ENCODE measurements at regions not wholly inside any gene's neighbourhood (a gene's known extent, or its start where the extent isn't known, plus 50 kb on each side); places are given as distances from the start of the nearest gene placed in this dataset.

DNA sequence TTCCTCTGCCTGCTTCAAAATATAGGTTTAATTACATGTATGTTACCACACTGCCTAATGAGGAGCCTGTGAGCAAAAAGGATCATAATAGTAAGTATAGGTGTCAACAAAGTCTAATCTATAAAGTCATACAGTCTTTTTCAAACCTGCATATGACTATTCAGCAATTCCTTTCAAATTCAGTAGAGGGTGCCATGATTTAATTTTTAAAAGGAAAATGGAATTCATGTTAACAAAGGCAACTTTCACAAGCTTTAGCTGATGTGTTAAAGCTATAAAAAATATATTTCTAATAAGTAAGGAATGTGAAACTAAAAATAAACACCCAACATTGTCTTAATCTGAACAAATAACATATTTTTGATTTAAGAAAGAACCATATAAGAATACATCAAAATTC lies 52.1 kb downstream of the MPP7 start:
- peak; percentile 87 for FAIRE-seq

DNA sequence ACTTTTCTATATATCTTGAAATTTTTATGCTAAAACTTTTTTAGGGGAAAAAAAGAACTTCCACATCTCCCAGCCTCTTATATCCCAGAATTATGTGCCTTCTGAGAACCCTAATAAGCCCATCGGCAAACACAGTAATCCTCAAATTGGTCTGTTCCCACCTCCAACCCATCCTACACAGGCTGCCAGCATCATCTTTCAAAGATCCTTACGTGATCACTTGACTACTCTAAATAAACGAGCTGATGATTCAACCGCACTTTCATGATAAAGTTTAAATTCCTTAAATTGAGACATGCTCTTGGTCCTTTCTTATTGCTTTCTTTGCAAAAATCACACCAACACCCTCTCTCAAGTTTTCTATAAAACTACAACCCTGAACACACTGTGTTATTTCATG lies 52.5 kb downstream of the MPP7 start:
- no peak for FAIRE-seq

GRCh38 chr10:28249512-28249911 lies 53.4 kb downstream of the MPP7 start:
- FAIRE-seq, result no peak

- no peak for FAIRE-seq
Measured at GRCh38 chr10:28248092-28248491, 54.8 kb downstream of the MPP7 start.

GRCh38 chr10:28246023-28246422 lies 56.8 kb downstream of the MPP7 start:
- FAIRE-seq, result no peak

DNA sequence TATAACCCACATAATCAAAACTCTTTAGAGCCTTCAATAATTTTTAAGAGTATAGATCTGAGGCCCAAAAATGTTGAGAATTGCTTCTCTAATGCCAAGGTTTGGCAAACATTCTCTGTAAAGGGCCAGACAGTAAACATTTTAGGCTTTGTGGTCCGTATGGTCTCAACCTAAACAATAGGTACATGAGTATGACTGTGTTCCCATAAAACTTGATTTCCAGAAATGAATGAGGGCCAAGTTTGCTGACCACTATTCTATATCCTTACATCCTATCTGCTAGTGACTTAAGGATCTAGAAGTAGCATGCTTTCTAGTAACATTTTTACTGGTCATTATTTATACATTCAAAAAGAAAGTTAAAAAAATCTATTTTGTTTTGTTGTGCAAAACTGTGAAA lies 58.9 kb downstream of the MPP7 start:
- FAIRE-seq, result no peak

GRCh38 chr10:28242555-28243204 lies 60.2 kb downstream of the MPP7 start:
- no peak for FAIRE-seq

DNA sequence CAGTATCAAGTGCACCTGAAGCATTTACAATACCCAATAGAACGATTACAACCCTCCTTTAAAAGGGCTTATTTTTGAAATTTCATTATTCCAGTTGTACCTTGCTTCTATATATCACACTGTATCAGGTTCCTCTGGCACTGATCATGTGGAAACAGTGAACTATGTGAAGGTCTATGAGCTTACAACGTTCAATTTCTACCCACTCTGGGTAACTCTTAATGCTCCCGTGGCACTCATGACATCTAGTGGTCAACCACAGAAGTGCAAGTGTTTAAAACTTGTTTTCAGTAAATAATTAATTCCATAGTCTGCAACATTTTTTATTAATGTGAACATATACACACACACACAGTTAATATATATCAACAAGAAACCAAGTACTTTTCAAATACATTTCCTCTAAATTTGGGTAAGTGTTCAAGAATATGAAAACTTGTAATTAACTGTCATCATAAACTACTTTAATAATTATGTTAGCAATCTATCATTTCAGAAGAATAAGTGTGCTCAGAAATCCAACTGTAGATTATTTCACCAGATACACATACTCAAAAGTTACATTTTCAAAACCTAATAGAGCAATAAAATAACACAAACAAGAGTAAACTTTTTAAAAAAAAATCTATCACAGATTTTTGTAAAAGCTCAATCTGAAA lies 61.0 kb downstream of the MPP7 start:
- peak; percentile 76 for FAIRE-seq

DNA sequence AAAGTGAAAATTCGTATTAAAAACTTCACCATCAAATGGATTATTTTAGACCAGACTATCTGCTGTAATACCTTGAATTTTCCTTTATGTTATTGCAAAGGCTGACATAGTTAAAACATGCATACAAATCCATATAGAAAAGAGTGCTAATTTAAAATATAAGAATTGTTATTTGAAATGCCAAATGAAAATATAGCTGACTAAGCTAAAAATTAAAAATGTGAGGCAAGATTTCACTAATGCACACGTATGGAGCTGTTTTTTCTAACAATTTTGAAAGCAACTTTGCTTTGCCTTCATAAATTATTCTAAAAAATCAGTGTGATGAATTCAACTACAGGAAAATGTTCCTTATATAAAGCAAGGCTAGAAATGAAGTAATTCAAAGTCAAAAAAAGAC lies 62.5 kb downstream of the MPP7 start:
- no peak for FAIRE-seq

DNA sequence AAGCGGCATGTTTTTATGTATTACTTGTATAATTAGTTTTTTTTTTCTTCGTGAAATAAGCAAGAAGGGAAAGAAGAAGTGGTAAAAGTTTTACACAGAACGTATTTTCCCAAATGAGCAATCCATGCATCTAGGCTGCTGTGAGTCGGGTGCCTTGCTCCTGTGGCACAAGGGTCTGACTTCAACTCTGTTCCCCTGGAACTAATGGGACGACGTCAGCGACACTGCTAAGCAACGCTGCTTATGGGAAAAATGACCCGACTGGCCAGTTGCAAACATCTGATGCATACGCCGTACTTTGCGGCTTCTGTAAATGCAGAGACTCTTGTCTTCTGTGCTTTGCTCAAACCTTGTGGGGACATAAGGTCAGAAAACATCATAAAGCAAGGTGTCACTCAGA lies 66.3 kb downstream of the MPP7 start:
- FAIRE-seq, result no peak

GRCh38 chr10:28220811-28221210 lies 82.1 kb downstream of the MPP7 start:
- FAIRE-seq, result no peak

DNA sequence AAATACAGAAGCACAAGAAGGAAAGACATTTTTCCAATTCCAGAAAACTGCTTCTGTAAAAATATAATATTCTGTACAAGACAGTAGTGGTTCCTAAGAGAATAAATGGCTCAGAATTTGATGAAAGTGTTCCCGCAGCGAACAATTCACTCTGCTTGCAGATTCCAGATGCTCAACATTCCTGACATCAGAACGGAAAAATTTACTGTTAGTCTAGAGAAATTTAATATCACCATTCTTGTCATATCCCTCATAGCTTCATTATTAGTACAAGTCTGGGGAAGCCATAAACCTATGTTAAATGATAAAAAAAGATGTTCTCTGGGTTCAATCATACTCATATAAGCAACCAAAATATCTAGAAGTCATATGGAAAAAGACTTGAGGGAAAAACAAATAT lies 83.6 kb downstream of the MPP7 start:
- no peak for FAIRE-seq

DNA sequence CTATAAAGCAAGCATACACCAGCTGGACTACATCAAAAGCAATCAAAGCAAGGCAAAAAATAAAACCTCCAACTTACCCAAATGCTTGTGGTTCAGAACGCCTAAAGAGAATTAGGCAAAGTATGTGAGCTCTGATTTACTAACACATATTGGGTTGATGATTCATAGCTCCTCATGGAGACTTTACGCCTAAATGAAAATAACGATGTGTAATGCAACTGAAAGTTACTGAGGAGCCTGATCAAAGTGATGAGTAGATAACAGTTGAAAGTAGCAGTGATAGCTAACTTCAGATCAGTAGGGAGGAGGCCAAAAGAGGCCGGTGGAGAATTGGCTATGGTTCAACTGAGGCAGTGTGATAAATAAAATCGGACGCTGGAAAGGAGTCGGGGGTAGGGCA lies 85.0 kb downstream of the MPP7 start:
- no peak for FAIRE-seq

- no peak for FAIRE-seq
Measured at GRCh38 chr10:28215930-28216329, 86.9 kb downstream of the MPP7 start.

- no peak for FAIRE-seq
Measured at GRCh38 chr10:28214219-28214618, 88.6 kb downstream of the MPP7 start.

- FAIRE-seq, result no peak
Measured at GRCh38 chr10:28211759-28212158, 91.1 kb downstream of the MPP7 start.

GRCh38 chr10:28207799-28208198 lies 95.1 kb downstream of the MPP7 start:
- no peak for FAIRE-seq

DNA sequence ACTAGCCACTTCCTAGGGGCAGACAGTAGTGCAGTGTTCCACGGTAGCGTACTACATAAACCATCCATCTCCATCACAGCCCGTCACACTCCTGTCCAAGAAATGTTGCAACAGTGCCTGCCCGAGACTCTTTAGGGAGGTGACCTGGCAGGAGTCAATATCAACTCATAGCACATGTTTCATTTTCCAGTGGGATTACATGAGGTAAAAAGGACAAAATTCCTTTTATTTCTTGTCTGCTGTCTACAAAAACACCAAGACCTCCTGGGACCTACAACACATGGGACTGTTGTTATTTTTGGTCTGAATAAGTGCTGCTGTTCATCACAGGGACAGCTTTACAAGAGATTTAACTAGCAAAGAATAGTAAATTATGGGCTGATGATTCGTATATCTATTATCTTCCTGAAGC lies 99.9 kb downstream of the MPP7 start:
- no peak for FAIRE-seq

GRCh38 chr10:28201410-28202400 lies 101.2 kb downstream of the MPP7 start:
- FAIRE-seq, result no peak

DNA sequence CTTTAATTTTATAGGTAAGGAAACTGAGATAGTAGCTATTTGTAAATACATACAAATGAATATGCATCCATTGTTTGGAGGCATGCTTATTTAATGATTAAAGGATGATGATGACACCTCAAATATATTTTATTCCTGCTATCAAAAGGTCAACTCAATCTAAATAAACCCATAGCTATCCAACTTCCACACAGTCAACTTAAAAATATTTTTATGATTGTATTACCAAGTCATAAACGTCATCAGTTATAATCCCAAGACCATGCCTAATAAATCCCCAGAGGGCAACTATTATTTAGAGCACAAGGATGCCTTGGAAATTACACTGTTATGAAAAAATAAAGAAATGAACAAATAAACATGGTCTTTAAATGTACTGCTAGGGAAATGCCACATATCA lies 102.1 kb downstream of the MPP7 start:
- no peak for FAIRE-seq

DNA sequence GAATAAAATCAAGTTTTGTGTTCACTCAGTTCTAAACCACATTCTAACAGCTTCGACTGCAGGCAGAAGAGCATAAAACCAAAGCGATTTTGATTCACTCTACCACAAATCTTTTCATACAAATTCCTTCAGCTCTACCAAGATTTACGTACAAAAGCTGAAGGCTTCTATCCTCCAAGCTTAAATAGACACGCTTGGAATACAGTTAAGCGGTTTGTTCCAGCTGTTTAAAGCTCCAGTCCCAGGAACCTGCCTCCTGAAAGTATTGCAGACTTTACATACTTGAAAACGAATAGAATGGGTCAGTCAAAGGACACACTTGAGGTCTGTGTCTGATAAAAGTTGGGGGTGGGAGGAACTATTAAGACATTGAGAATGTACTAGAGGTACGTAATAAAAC lies 102.9 kb downstream of the MPP7 start:
- FAIRE-seq, result no peak

DNA sequence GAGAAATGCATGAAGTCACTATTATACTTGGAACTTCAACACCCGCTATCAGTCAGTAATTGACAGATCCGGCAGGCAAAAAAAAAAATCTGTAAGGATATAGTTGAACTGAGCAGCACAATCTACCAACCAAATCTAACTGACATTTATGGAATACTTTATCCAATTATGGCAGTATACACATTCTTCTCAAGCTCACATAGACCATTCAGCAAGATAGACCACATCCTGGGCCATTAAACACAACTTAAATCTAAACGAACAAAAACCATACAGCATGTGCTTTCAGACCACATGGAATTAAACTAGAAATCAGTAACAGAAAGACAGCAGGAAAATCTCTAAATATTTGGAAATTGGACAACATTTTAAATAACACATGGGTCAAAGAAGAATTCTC lies 112.7 kb downstream of the MPP7 start:
- no peak for FAIRE-seq

GRCh38 chr10:28188526-28188925 lies 114.3 kb downstream of the MPP7 start:
- no peak for FAIRE-seq
